Upper lobe of left lung (tissue), 4 donors: ENCODE measurements at regions not wholly inside any gene's neighbourhood (a gene's known extent, or its start where the extent isn't known, plus 50 kb on each side); places are given as distances from the start of the nearest gene placed in this dataset.

Experiments used
- EP300 ChIP-seq, 4 donors: sonication (generic); formaldehyde crosslinking; IDR thresholded peaks; one replicate each; pipeline ENCODE4 v1.5.1; 2017; ENCODE audit warnings: antibody characterized with exemption in 4 of 4, control low read depth in 2 of 4
- POLR2A ChIP-seq, 4 donors: fragments of 450-650 bp; IDR thresholded peaks; one replicate each; pipeline ENCODE4 v1.5.1; 2016 to 2017; ENCODE audit warnings: antibody characterized with exemption in 4 of 4, mild to moderate bottlenecking in 2 of 4
- TF ChIP-seq, protein P1 (sequence below), 6 experiments: fragments of 450-650 bp in 4 of 6; fragments of 200-600 bp in 2 of 6; sonication (generic) in 2 of 6; IDR thresholded peaks; one replicate each; pipeline ENCODE4 v1.5.1; 2016 to 2019; ENCODE audit warnings: antibody characterized with exemption in 6 of 6

DNA sequence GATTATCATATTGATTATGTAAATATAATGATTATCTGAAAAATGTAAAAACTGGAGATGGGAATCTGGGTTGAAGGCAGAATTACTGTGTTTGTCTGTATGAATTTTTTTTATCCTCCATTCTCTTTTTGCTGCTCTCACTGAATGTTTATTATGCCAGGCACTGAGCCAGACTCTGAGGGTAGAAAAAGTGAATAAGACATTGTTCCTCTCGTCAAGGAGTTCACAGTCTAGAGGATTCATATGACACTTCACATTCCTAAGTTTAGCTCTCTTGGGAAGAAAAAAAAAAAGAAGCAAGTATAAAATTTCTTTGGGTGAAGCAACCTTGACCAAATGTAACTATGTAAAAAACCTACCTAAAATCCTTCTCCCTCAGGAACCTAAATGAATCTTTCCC lies 120.9 kb upstream of the LMO3 start:
- TF ChIP-seq, protein P1, sequence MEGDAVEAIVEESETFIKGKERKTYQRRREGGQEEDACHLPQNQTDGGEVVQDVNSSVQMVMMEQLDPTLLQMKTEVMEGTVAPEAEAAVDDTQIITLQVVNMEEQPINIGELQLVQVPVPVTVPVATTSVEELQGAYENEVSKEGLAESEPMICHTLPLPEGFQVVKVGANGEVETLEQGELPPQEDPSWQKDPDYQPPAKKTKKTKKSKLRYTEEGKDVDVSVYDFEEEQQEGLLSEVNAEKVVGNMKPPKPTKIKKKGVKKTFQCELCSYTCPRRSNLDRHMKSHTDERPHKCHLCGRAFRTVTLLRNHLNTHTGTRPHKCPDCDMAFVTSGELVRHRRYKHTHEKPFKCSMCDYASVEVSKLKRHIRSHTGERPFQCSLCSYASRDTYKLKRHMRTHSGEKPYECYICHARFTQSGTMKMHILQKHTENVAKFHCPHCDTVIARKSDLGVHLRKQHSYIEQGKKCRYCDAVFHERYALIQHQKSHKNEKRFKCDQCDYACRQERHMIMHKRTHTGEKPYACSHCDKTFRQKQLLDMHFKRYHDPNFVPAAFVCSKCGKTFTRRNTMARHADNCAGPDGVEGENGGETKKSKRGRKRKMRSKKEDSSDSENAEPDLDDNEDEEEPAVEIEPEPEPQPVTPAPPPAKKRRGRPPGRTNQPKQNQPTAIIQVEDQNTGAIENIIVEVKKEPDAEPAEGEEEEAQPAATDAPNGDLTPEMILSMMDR (IDR thresholded peaks at IDR 0.05) = no peak
- TF ChIP-seq EP300 (IDR thresholded peaks at IDR 0.05) (no peak), POLR2A (IDR thresholded peaks at IDR 0.05) (no peak)
